GM23248 (cell line): ENCODE measurements at regions not wholly inside any gene's neighbourhood (a gene's known extent, or its start where the extent isn't known, plus 50 kb on each side); places are given as distances from the start of the nearest gene placed in this dataset.

Experiments used
- EZH2 ChIP-seq: fragments of 200-600 bp; sonication (generic); IDR thresholded peaks from 2 replicates; pipeline ENCODE4 v1.6.1; 2018; ENCODE audit warnings: antibody characterized with exemption, mild to moderate bottlenecking; ENCODE audit not compliant: insufficient read depth, poor library complexity, severe bottlenecking
- EZH2phosphoT487 ChIP-seq: fragments of 200-600 bp; sonication (generic); IDR thresholded peaks from 2 replicates; pipeline ENCODE4 v1.6.1; 2018; ENCODE audit warnings: antibody characterized with exemption, moderate library complexity, mild to moderate bottlenecking, low read depth; ENCODE audit not compliant: insufficient read depth

DNA sequence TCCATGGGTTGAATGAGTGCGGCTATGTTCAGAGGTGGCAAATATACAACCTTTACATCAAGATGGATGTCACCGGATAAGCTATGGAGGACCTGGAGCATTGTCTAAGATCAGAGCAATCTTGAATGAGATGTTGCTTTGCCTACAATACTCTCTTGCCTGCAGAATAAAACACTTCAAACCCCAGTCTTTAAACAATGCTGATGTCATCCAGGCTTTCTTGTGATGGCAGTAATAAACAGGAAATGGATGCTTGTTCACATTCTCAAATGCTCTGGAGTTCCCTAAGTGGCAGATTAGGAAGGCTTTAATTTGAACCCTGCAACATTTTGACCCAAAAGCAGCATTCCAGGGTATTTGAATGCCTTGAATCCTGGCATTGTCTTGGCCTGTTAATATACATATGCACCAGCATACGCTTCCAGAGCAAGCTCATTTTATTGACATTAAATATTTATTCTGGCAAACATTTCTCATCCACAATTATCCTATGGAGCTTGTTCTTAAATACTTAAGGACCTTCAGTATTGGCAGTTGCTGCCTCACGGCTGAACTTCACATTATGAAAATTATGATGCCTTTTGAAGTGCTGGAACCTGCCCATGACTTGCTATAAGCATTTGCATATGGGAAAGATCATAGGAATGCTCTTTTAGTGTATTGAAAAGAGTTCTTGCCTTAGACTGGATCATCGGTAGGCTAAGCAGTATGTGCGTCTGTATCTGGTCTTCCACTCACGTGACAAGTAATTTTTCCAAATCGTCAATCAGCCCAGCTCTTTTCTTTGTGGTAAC, 422.7 kb downstream of the SIPA1L2 start:
- TF ChIP-seq EZH2 (no peak), EZH2phosphoT487 (no peak)
